ENCODE measurements at regions not wholly inside any gene's neighbourhood (a gene's known extent, or its start where the extent isn't known, plus 50 kb on each side); places are given as distances from the start of the nearest gene placed in this dataset.
"Not testable (repeated sequence)": the region's sequence is repeated elsewhere in the genome, so short reads cannot be mapped to it uniquely, and the experiment has no call there.

- Histone ChIP-seq H3K9me3 (no peaks in the 10 kb centered on the region), H3K27me3 (no peaks in the 10 kb centered on the region), H3K36me3 (ENCODE audit: low read depth, missing control alignments) (no peaks in the 10 kb centered on the region), H3K4me3 (no peak overlapping the region), H3K27ac (no peak overlapping the region), H3K4me1 (no peaks in the 10 kb centered on the region)
- 69 to 73% methylated on average over 3 of the region's 3 CpGs for WGBS, 2 donors
- TF ChIP-seq POLR2A (IDR thresholded peaks at IDR 0.05), result no peak
- no peak for TF ChIP-seq CTCF (IDR thresholded peaks at IDR 0.05)
- DNase-seq, result no peak
- intact Hi-C loops (cut with DNase I; ENCODE audit: low total_unique reads), result no loop called here
Observed at GRCh38 chr7:17434191-17434590, 135.7 kb downstream of the AHR start.

DNA sequence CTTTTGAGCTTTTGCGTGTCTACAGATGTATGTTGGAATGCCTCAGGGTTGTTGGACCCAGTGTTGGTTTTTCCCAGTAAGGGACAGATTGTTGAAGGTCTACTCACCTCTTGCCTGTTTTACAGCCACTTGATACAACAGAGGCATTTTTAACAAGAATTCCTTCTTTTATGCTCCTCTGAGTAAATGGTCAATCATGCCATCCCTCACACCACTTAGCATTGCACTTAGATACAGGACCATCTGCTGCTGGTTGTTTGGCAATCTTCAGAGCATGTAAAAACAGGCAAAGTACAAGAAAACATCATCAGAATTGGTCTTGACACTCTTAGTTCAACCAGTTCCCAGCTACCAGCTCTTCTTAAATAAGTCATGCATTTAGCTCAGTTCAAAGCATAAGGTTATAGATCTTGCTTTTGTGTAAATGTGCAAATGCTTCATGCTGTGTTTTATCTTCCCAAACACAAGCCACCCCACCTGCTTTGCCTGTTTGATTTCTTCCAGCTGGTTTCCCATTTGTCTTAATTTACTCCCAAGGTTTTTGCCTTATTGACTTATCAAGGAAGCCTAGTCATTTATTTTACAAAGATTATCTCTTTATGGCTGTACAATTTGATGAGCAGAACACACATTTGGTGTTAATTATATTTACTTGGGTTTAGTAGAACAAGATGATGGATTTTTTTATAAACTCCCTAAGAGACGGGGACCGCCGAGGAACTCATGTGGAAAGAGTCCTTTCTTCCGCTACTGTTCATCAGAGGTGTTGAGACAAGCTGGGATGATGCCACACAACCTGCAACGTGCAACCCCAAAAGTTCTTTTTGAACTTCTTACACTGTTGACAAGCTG is 136.6 kb downstream of the AHR start:
- Histone ChIP-seq H3K27ac (no peak overlapping the region), H3K4me3 (no peak overlapping the region), H3K27me3 (no peaks in the 10 kb centered on the region), H3K36me3 (ENCODE audit: low read depth, missing control alignments) (no peaks in the 10 kb centered on the region), H3K9me3 (no peaks in the 10 kb centered on the region), H3K4me1 (no peaks in the 10 kb centered on the region)
- DNase-seq, result no peak
- WGBS, 2 donors, result 89 to 97% methylated on average over 6 of the region's 6 CpGs
- no peak for TF ChIP-seq POLR2A (IDR thresholded peaks at IDR 0.05)
- TF ChIP-seq CTCF (IDR thresholded peaks at IDR 0.05), result no peak
- intact Hi-C loops (cut with DNase I; ENCODE audit: low total_unique reads), result no loop called here

DNA sequence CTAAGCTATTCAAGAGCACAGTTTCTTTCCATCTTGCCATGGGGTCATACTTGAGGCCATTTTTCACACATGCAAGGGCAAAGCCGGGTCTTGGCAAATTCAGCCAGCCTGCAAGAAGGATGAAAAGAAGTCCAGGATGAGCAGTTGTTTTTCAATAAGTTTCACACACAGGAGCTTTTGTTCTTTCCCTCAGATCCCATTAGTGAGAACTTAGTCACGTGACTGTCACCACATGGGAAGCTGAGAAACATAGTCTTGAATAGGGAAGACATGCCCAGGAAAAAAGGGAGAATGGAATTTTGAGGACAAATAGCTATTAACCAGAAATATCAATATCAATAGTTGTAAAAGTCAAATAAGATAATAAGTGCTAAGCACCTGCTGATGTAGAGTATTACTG is 137.7 kb downstream of the AHR start:
- 70 to 82% methylated on average over 2 of the region's 2 CpGs for WGBS, 2 donors

DNA sequence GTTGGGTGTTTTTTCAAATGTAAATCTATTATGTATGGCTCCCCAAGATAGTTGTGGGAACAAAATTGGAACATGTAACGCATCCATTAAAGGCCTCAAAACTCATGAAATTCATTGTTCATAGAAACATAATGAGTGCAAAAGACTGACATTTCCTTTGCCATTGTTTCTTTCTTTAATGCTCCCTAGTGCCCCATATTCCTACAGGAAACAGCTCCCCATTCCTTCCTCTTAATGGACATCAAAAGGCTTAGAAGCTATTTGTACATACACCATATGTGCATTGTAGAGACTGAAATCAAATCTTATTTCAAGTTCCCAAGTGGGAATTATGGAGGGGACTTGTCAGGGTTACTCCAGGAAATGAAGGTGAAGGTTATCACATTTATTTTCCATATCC is 139.1 kb downstream of the AHR start:
- Histone ChIP-seq H3K27ac (no peak overlapping the region), H3K4me1 (no peaks in the 10 kb centered on the region), H3K27me3 (no peaks in the 10 kb centered on the region), H3K9me3 (no peaks in the 10 kb centered on the region), H3K4me3 (no peak overlapping the region), H3K36me3 (ENCODE audit: low read depth, missing control alignments) (no peaks in the 10 kb centered on the region)
- no peak for TF ChIP-seq POLR2A (IDR thresholded peaks at IDR 0.05)
- TF ChIP-seq CTCF (IDR thresholded peaks at IDR 0.05), result no peak
- DNase-seq, result no peak
- intact Hi-C loops (cut with DNase I; ENCODE audit: low total_unique reads), result no loop called here
- WGBS, 2 donors, result 83 to 98% methylated on average over 1 of the region's 1 CpG

More for the DNA sequence above, 137.7 kb downstream of the AHR start:
- no peak overlapping the region for H3K27ac ChIP-seq
- DNase-seq, result no peak
- no peaks in the 10 kb centered on the region for H3K9me3 ChIP-seq
- no peaks in the 10 kb centered on the region for H3K36me3 ChIP-seq (ENCODE audit: low read depth, missing control alignments)
- no peaks in the 10 kb centered on the region for H3K4me1 ChIP-seq
- H3K27me3 ChIP-seq, result no peaks in the 10 kb centered on the region
- no peak for TF ChIP-seq CTCF (IDR thresholded peaks at IDR 0.05)
- TF ChIP-seq POLR2A (IDR thresholded peaks at IDR 0.05), result no peak
- intact Hi-C loops (cut with DNase I; ENCODE audit: low total_unique reads), result no loop called here
- H3K4me3 ChIP-seq, result no peak overlapping the region

- H3K9me3 ChIP-seq; H3K4me1 ChIP-seq; DNase-seq; H3K27ac ChIP-seq; H3K36me3 ChIP-seq (ENCODE audit: low read depth, missing control alignments); intact Hi-C loops (cut with DNase I; ENCODE audit: low total_unique reads); H3K4me3 ChIP-seq; H3K27me3 ChIP-seq: not testable (repeated sequence)
- 63 to 68% methylated on average over 3 of the region's 3 CpGs for WGBS, 2 donors
Observed at GRCh38 chr7:17440025-17440784, 141.8 kb downstream of the AHR start.
